HCT116 (cell line): ENCODE measurements at regions not wholly inside any gene's neighbourhood (a gene's known extent, or its start where the extent isn't known, plus 50 kb on each side); places are given as distances from the start of the nearest gene placed in this dataset.

Experiments
- ATAC-seq: fragments of 200-7000 bp; cut with Tn5 transposase; 2 replicates; pipeline ENCODE4 v1.9.1; 2020; ENCODE audit warnings: mild to moderate bottlenecking, moderate library complexity
- BruUV-seq: library from RNA; stranded (reverse); fragments of 400-500 nt; replicated peaks from 2 replicates; lab custom pipeline; 2021; lab: Mats Ljungman, UMichigan
- CTCF ChIA-PET: fragments of 300-600 bp; sonication (Branson Sonifier 250); formaldehyde crosslinking; loops from one replicate; lab custom pipeline; 2021; ENCODE audit warnings: antibody characterized with exemption; lab: Charles Lee
- POLR2A ChIA-PET: fragments of 300-600, 350-600 bp; sonication (Branson Sonifier 250); formaldehyde crosslinking; loops from one replicate; lab custom pipeline; 2021; ENCODE audit warnings: antibody characterized with exemption; lab: Charles Lee
- RAD21 ChIA-PET, 2 experiments: fragments of 300-600 bp; sonication (Branson Sonifier 250); formaldehyde crosslinking; loops; one replicate each; lab custom pipeline; 2023; ENCODE audit warnings: low total read pairs in 2 of 2; ENCODE audit not compliant: uncharacterized antibody in 2 of 2, unreplicated experiment in 2 of 2, low non-redundant PET in 1 of 2; lab: Charles Lee
- DNase-seq: peaks from one replicate; pipeline ENCODE4 v3.0.0-alpha.2; 2010; ENCODE audit warnings: low read depth, low spot score
- H2AFZ ChIP-seq: fragments of 200-600 bp; shearing (Covaris generic), sonication (generic); 2 replicates; pipeline ENCODE4 v1.6.1; 2017; ENCODE audit warnings: low read depth, mixed run types, mixed read lengths, antibody characterized with exemption, low read length; ENCODE audit not compliant: poor library complexity, severe bottlenecking
- H3K27ac ChIP-seq: 2 replicates; pipeline ENCODE4 v1.5.1; 2012; ENCODE audit warnings: low read depth, low read length
- H3K27me3 ChIP-seq: fragments of 200-600 bp; sonication (generic); 2 replicates; pipeline ENCODE4 v1.6.1; 2016; ENCODE audit warnings: mixed run types, low read length, mixed read lengths; ENCODE audit not compliant: insufficient read depth
- H3K36me3 ChIP-seq, 2 experiments: fragments of 200-500 bp in 1 of 2; fragments of 200-600 bp in 1 of 2; sonication (Bioruptor generic) in 1 of 2; sonication (generic) in 1 of 2; 2 replicates each; pipeline versions ENCODE4 v1.5.1 to v1.6.1; 2014 to 2016; ENCODE audit warnings: low read length in 2 of 2, inconsistent platforms in 1 of 2, mixed read lengths in 1 of 2, mixed run types in 1 of 2; ENCODE audit not compliant: insufficient read depth in 2 of 2, control insufficient read depth in 1 of 2
- H3K4me1 ChIP-seq, 2 experiments: fragments of 200-600 bp in 1 of 2; sonication (generic) in 1 of 2; 2 replicates each; pipeline versions ENCODE4 v1.5.1 to v1.6.1; 2012 to 2017; ENCODE audit warnings: low read length in 2 of 2, inconsistent platforms in 1 of 2, mild to moderate bottlenecking in 1 of 2, mixed read lengths in 1 of 2, mixed run types in 1 of 2, moderate library complexity in 1 of 2; ENCODE audit not compliant: insufficient read depth in 2 of 2, control insufficient read depth in 1 of 2
- H3K4me2 ChIP-seq: fragments of 200-600 bp; sonication (generic); 2 replicates; pipeline ENCODE4 v1.6.1; 2017; ENCODE audit warnings: mixed run types, low read length, mixed read lengths
- H3K4me3 ChIP-seq, 2 experiments: fragments of 200-600 bp in 1 of 2; sonication (generic) in 1 of 2; replicated peaks in 1 of 2; 2 replicates each; pipeline ENCODE4 v1.5.1; 2011 to 2016; ENCODE audit warnings: low read length in 2 of 2, control low read depth in 1 of 2, low read depth in 1 of 2, mild to moderate bottlenecking in 1 of 2, mixed read lengths in 1 of 2, mixed run types in 1 of 2
- H3K79me2 ChIP-seq: fragments of 200-600 bp; sonication (generic); 2 replicates; pipeline ENCODE4 v1.6.1; 2017; ENCODE audit warnings: mild to moderate bottlenecking, mixed run types, low read length, moderate library complexity, mixed read lengths; ENCODE audit not compliant: insufficient read depth
- H3K9ac ChIP-seq: fragments of 200-600 bp; sonication (generic); 2 replicates; pipeline ENCODE4 v1.6.1; 2016; ENCODE audit warnings: low read length, mixed read lengths
- H3K9me2 ChIP-seq: fragments of 200-600 bp; sonication (generic), shearing (Covaris generic); 2 replicates; pipeline ENCODE4 v1.6.1; 2017; ENCODE audit warnings: mixed run types, mild to moderate bottlenecking, moderate library complexity; ENCODE audit not compliant: insufficient read depth
- H3K9me3 ChIP-seq, 2 experiments: fragments of 200-500 bp in 1 of 2; fragments of 200-600 bp in 1 of 2; sonication (Bioruptor generic) in 1 of 2; sonication (generic) in 1 of 2; 2 replicates each; pipeline ENCODE4 v1.6.1; 2014 to 2017; ENCODE audit warnings: low read length in 2 of 2, mixed read lengths in 2 of 2, inconsistent platforms in 1 of 2, low read depth in 1 of 2, mild to moderate bottlenecking in 1 of 2, mixed run types in 1 of 2, moderate library complexity in 1 of 2; ENCODE audit not compliant: control insufficient read depth in 1 of 2, insufficient read depth in 1 of 2
- H4K20me1 ChIP-seq: fragments of 200-600 bp; sonication (generic), shearing (Covaris generic); 2 replicates; pipeline ENCODE4 v1.6.1; 2017; ENCODE audit warnings: mixed run types, mild to moderate bottlenecking, moderate library complexity; ENCODE audit not compliant: insufficient read depth
- ATF3 ChIP-seq: IDR thresholded peaks from 2 replicates; pipeline ENCODE4 v1.6.1; 2012
- CEBPB ChIP-seq: IDR thresholded peaks from 2 replicates; pipeline ENCODE4 v1.6.1; 2012; ENCODE audit warnings: low read depth
- EGR1 ChIP-seq: IDR thresholded peaks from 2 replicates; pipeline ENCODE4 v1.6.1; 2012; ENCODE audit warnings: low read depth
- ELF1 ChIP-seq: IDR thresholded peaks from 2 replicates; pipeline ENCODE4 v1.6.1; 2012; ENCODE audit warnings: low read depth, borderline replicate concordance
- EZH2phosphoT487 ChIP-seq: fragments of 200-600 bp; IDR thresholded peaks from 2 replicates; pipeline ENCODE4 v1.6.1; 2018; ENCODE audit warnings: antibody characterized with exemption, borderline replicate concordance
- FOSL1 ChIP-seq: IDR thresholded peaks from 2 replicates; pipeline ENCODE4 v1.6.1; 2012; ENCODE audit warnings: low read depth
- JUND ChIP-seq: IDR thresholded peaks from 2 replicates; pipeline ENCODE4 v1.6.1; 2012
- POLR2A ChIP-seq: IDR thresholded peaks from 2 replicates; pipeline ENCODE4 v1.7.0; 2011; ENCODE audit warnings: borderline replicate concordance; ENCODE audit not compliant: insufficient read depth, insufficient read length; ENCODE audit errors: extremely low read depth
- POLR2AphosphoS5 ChIP-seq: IDR thresholded peaks from 2 replicates; pipeline ENCODE4 v1.6.1; 2011; ENCODE audit warnings: mild to moderate bottlenecking, low read depth, low read length, moderate library complexity
- SIN3A ChIP-seq: IDR thresholded peaks from 2 replicates; pipeline ENCODE4 v1.6.1; 2012; ENCODE audit warnings: low read depth
- SP1 ChIP-seq: IDR thresholded peaks from 2 replicates; pipeline ENCODE4 v1.6.1; 2012; ENCODE audit warnings: low read depth
- SRF ChIP-seq: IDR thresholded peaks from 2 replicates; pipeline ENCODE4 v1.6.1; 2012; ENCODE audit warnings: low read depth
- TCF7L2 ChIP-seq: IDR thresholded peaks from 2 replicates; pipeline ENCODE4 v1.7.0; 2011; ENCODE audit warnings: borderline replicate concordance, inconsistent platforms; ENCODE audit not compliant: insufficient read depth, insufficient read length; ENCODE audit errors: extremely low read depth
- ZFX ChIP-seq: fragments of 450-650 bp; IDR thresholded peaks from 2 replicates; pipeline ENCODE4 v1.6.1; 2017
- intact Hi-C: fragments of 100-400 bp; cut with micrococcal nuclease; formaldehyde crosslinking; loops from 2 replicates; pipeline ENCODE4 v1.10.0; 2022
- TF ChIP-seq, protein P1 (sequence below), 3 experiments: fragments of 200-600 bp in 1 of 3; sonication (generic) in 1 of 3; IDR thresholded peaks in 2 of 3; conservative IDR thresholded peaks in 1 of 3; 2 replicates each; pipeline ENCODE4 v1.5.1; 2012 to 2017; ENCODE audit warnings: low read depth in 2 of 3, low read length in 2 of 3, antibody characterized with exemption in 1 of 3, borderline replicate concordance in 1 of 3, control low read depth in 1 of 3, mild to moderate bottlenecking in 1 of 3, mixed read lengths in 1 of 3, mixed run types in 1 of 3, moderate library complexity in 1 of 3; ENCODE audit not compliant: insufficient read depth in 1 of 3
- TF ChIP-seq, protein P2 (sequence below): IDR thresholded peaks from 2 replicates; pipeline ENCODE4 v1.6.1; 2012; ENCODE audit warnings: low read depth

DNA sequence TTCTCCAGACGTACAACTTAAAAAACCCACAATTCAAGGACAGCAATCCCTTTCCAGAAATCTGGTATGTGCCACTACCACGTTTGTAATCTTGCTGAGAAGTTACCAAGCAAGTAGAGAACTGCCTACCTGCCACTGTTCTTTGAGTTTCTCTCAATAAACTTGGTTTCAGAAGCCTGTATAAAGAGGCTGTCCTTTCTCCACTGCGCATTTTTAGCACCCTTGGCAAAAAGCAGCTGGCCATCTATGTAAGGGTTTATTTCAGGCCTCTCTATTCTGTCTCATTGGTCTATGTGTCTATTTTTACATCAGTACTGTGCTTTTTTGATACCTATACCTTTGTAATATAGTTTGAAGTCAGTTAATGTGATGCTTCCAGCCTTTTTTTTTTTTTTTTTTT, 665.1 kb upstream of the BRINP3 start:
- Histone ChIP-seq H3K9ac (no peak overlapping the region), H3K27ac (no peak overlapping the region), H3K9me2 (peaks cover 4% of the 10 kb centered on the region; the same call in 1 of the 2 replicates), H3K9me3 (no peaks in the 10 kb centered on the region), H3K79me2 (no peaks in the 10 kb centered on the region), H3K4me2 (no peak overlapping the region), H3K4me3 (no peak overlapping the region), H3K4me1 (no peaks in the 10 kb centered on the region), H2AFZ (no peak overlapping the region), H4K20me1 (no peaks in the 10 kb centered on the region), H3K27me3 (no peaks in the 10 kb centered on the region), H3K36me3 (no peaks in the 10 kb centered on the region)
- TF ChIP-seq EZH2phosphoT487 (no peak), EGR1 (no peak), ZFX (no peak), SRF (no peak), POLR2AphosphoS5 (no peak), SP1 (no peak), FOSL1 (no peak), ELF1 (no peak), JUND (no peak), TCF7L2 (no peak), CEBPB (no peak), ATF3 (no peak), SIN3A (no peak), POLR2A (no peak)
- TF ChIP-seq, protein P1, sequence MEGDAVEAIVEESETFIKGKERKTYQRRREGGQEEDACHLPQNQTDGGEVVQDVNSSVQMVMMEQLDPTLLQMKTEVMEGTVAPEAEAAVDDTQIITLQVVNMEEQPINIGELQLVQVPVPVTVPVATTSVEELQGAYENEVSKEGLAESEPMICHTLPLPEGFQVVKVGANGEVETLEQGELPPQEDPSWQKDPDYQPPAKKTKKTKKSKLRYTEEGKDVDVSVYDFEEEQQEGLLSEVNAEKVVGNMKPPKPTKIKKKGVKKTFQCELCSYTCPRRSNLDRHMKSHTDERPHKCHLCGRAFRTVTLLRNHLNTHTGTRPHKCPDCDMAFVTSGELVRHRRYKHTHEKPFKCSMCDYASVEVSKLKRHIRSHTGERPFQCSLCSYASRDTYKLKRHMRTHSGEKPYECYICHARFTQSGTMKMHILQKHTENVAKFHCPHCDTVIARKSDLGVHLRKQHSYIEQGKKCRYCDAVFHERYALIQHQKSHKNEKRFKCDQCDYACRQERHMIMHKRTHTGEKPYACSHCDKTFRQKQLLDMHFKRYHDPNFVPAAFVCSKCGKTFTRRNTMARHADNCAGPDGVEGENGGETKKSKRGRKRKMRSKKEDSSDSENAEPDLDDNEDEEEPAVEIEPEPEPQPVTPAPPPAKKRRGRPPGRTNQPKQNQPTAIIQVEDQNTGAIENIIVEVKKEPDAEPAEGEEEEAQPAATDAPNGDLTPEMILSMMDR (IDR thresholded peaks at IDR 0.05 in 2 of 3, conservative IDR thresholded peaks at IDR 0.05 in 1 of 3; ENCODE audit: borderline replicate concordance in 1 of 3, insufficient read depth in 1 of 3, low read depth in 2 of 3, low read length in 2 of 3): no peak
- TF ChIP-seq, protein P2, sequence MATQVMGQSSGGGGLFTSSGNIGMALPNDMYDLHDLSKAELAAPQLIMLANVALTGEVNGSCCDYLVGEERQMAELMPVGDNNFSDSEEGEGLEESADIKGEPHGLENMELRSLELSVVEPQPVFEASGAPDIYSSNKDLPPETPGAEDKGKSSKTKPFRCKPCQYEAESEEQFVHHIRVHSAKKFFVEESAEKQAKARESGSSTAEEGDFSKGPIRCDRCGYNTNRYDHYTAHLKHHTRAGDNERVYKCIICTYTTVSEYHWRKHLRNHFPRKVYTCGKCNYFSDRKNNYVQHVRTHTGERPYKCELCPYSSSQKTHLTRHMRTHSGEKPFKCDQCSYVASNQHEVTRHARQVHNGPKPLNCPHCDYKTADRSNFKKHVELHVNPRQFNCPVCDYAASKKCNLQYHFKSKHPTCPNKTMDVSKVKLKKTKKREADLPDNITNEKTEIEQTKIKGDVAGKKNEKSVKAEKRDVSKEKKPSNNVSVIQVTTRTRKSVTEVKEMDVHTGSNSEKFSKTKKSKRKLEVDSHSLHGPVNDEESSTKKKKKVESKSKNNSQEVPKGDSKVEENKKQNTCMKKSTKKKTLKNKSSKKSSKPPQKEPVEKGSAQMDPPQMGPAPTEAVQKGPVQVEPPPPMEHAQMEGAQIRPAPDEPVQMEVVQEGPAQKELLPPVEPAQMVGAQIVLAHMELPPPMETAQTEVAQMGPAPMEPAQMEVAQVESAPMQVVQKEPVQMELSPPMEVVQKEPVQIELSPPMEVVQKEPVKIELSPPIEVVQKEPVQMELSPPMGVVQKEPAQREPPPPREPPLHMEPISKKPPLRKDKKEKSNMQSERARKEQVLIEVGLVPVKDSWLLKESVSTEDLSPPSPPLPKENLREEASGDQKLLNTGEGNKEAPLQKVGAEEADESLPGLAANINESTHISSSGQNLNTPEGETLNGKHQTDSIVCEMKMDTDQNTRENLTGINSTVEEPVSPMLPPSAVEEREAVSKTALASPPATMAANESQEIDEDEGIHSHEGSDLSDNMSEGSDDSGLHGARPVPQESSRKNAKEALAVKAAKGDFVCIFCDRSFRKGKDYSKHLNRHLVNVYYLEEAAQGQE: no peak
- no peak for DNase-seq
- BruUV-seq: no TSS peak
- ChIA-PET POLR2A (no interaction called here), CTCF (no interaction called here), RAD21 (no interaction called here)
- intact Hi-C loops: no loop called here
- ATAC-seq: no peak
